PC-9 (cell line): ENCODE measurements at regions not wholly inside any gene's neighbourhood (a gene's known extent, or its start where the extent isn't known, plus 50 kb on each side); places are given as distances from the start of the nearest gene placed in this dataset.

ENCODE experiments used
- CTCF ChIP-seq: fragments of 200-600 bp; sonication (generic); conservative IDR thresholded peaks from 2 replicates; pipeline ENCODE4 v1.6.1; 2017; ENCODE audit warnings: mixed run types, antibody characterized with exemption, mild to moderate bottlenecking, moderate library complexity
- EZH2 ChIP-seq: fragments of 200-600 bp; sonication (generic); IDR thresholded peaks from 2 replicates; pipeline ENCODE4 v1.8.0; 2017; ENCODE audit warnings: antibody characterized with exemption, low read depth

- TF ChIP-seq CTCF (no peak), EZH2 (no peak)
These were observed 69.4 kb upstream of the PPP2R3B start for GRCh38 chrX:456146-456545.
